Activated CD4-positive, alpha-beta T cell treated with anti-CD3 and anti-CD28 coated beads for 36 hours (primary cell): ENCODE measurements at regions not wholly inside any gene's neighbourhood (a gene's known extent, or its start where the extent isn't known, plus 50 kb on each side); places are given as distances from the start of the nearest gene placed in this dataset.
"Not testable (repeated sequence)": the region's sequence is repeated elsewhere in the genome, so short reads cannot be mapped to it uniquely, and the experiment has no call there.

Experiments used
- ATAC-seq: fragments of 200-7000 bp; cut with Tn5 transposase; one replicate; pipeline ENCODE4 v1.10.0; 2021; ENCODE audit warnings: mild to moderate bottlenecking, moderate library complexity
- CTCF ChIA-PET: fragments of 350-600 bp; sonication (Branson Sonifier 250); formaldehyde crosslinking; loops from one replicate; lab custom pipeline; 2021; ENCODE audit warnings: antibody characterized with exemption; lab: Charles Lee
- POLR2A ChIA-PET: fragments of 350-600 bp; sonication (Branson Sonifier 250); formaldehyde crosslinking; loops from one replicate; lab custom pipeline; 2021; ENCODE audit warnings: antibody characterized with exemption, inconsistent platforms; lab: Charles Lee
- DNase-seq: peaks from one replicate; pipeline ENCODE4 v3.0.0-alpha.2; 2020
- H3K27ac Mint-ChIP-seq: one replicate; pipeline ENCODE4 v1.8.0; 2021; ENCODE audit warnings: mixed read lengths
- H3K27me3 Mint-ChIP-seq: one replicate; pipeline ENCODE4 v1.8.0; 2021; ENCODE audit warnings: mixed read lengths
- H3K36me3 Mint-ChIP-seq: one replicate; pipeline ENCODE4 v1.8.0; 2021; ENCODE audit warnings: low read depth, mixed read lengths
- H3K4me1 Mint-ChIP-seq: one replicate; pipeline ENCODE4 v1.8.0; 2021; ENCODE audit warnings: mixed read lengths
- H3K4me3 Mint-ChIP-seq: one replicate; pipeline ENCODE4 v1.8.0; 2021; ENCODE audit warnings: mild to moderate bottlenecking, moderate library complexity, mixed read lengths
- H3K9me3 Mint-ChIP-seq: one replicate; pipeline ENCODE4 v1.8.0; 2021; ENCODE audit warnings: low read depth, mixed read lengths
- intact Hi-C, 2 experiments: fragments of 100-400 bp; cut with DNase I in 1 of 2; cut with micrococcal nuclease in 1 of 2; formaldehyde crosslinking; loops; one replicate each; pipeline versions ENCODE4 v1.14.2 to v1.15.1; 2022 to 2024; cut with DNase I, micrococcal nuclease

DNA sequence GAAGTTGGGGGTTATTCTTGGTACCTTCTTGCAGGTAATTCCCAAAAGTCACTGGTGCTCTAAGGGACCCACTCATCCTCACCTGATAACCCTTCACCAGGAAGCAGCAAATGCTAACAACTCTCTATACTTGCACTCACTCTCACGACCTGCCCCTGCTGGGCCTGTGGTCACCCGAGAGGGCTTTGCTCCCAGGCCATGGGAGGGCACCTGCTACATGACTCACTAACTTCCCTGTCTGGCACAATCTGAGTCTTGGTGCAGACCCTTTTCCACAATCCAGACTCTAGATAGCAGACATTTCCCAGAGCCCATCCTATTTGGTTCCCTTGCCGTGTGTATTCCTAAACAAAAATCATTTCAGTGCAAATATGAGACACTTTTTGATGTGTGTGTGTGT is 403.8 kb upstream of the FAT1 start:
- ATAC-seq (no peak), DNase-seq (no peak)
- peaks cover 8% of the 10 kb centered on the region for H3K9me3 Mint-ChIP-seq
- CTCF ChIA-PET = no interaction called here
- no peaks in the 10 kb centered on the region for H3K4me1 Mint-ChIP-seq
- H3K27ac Mint-ChIP-seq = no peak overlapping the region
- H3K36me3 Mint-ChIP-seq = no peaks in the 10 kb centered on the region
- no peaks in the 10 kb centered on the region for H3K27me3 Mint-ChIP-seq
- no peak overlapping the region for H3K4me3 Mint-ChIP-seq
- POLR2A ChIA-PET = no interaction called here
- intact Hi-C loops = no loop called here

DNA sequence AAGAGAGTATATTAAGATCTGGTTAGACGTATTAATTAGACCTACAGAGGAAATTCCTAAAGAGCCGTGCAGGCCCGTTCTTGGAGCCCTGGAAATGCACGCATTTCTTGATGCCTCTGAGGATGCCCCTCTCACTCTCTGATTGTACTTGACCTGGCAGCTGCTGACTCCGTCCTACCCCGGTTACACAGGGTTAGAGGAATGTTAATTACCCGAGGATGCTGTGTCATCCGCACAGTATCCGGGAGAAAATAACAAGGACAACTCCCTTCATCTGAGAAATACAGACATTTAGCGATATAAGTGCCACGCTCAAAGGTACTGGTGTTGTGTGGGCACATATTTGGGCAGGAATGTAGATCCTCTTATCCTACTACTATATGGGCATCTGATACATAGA is 404.6 kb upstream of the FAT1 start:
- DNase-seq (no peak), ATAC-seq (no peak)
- no peak overlapping the region for H3K27ac Mint-ChIP-seq
- ChIA-PET CTCF (no interaction called here), POLR2A (no interaction called here)
- no peaks in the 10 kb centered on the region for H3K4me1 Mint-ChIP-seq
- intact Hi-C loops = no loop called here
- no peaks in the 10 kb centered on the region for H3K27me3 Mint-ChIP-seq
- H3K4me3 Mint-ChIP-seq = no peak overlapping the region
- H3K36me3 Mint-ChIP-seq = no peaks in the 10 kb centered on the region
- peaks cover 9% of the 10 kb centered on the region for H3K9me3 Mint-ChIP-seq

DNA sequence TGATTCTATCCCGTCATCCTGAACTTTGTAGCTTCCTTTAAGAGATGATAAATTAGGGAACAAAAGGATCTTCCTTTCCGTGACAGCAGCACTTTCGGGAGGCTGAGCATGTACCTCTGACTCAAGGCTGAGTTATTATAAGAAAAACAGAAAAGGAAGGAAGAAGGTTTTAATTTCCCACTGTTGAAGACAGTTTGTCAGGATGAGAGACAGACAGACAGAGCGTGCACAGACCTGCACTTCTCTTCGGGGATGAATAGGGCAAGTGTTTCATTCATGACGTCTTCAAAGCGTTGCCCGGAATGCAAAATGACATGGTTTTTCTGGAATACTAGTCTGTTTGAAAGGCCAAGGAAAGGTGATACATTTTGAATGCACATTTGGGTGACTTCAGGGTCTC is 405.3 kb upstream of the FAT1 start:
- Mint-ChIP-seq H3K27me3 (no peaks in the 10 kb centered on the region), H3K9me3 (peaks cover 9% of the 10 kb centered on the region), H3K4me3 (no peak overlapping the region), H3K27ac (no peak overlapping the region), H3K4me1 (no peaks in the 10 kb centered on the region), H3K36me3 (no peaks in the 10 kb centered on the region)
- CTCF ChIA-PET = no interaction called here
- POLR2A ChIA-PET = no interaction called here
- DNase-seq = no peak
- intact Hi-C loops = no loop called here
- no peak for ATAC-seq

DNA sequence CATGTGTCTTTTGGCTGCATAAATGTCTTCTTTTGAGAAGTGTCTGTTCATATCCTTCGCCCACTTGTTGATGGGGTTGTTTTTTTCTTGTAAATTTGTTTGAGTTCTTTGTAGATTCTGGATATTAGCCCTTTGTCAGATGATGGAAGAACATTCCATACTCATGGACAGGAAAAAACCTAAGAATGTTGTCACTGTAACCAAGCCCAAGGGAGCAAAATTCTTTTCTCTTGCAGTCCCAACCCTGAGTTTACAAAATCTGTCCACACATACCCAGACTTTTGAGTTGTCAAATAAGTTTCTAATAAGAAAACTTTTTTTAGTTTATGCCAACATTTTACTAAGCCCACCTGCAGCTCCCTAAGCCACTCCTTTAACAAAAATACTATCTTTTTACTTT is 408.2 kb upstream of the FAT1 start:
- H3K4me1 Mint-ChIP-seq, CTCF ChIA-PET, H3K4me3 Mint-ChIP-seq, POLR2A ChIA-PET, ATAC-seq, H3K27me3 Mint-ChIP-seq, H3K27ac Mint-ChIP-seq, H3K9me3 Mint-ChIP-seq, H3K36me3 Mint-ChIP-seq, DNase-seq, intact Hi-C loops: not testable (repeated sequence)

DNA sequence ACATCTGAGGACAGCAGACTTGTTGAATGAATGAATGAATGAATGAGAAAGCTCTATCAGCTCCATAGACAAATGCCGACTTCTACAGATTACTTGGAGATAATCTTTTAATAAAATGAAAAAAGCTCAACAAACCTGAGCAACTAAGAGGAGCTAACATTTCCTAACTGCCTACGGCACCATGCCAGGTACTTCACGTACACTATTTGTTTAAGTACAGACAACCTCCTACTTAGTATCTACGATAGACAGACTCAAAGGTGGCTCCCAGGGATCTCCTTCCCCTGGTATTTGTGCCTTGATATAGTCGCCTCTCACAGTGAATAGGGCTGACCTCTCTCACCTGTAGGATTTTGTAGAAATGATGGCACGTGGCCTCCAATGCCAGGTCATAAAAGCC is 412.2 kb upstream of the FAT1 start:
- H3K27me3 Mint-ChIP-seq = no peaks in the 10 kb centered on the region
- intact Hi-C loops = no loop called here
- no peak for ATAC-seq
- DNase-seq = no peak
- H3K27ac Mint-ChIP-seq = no peak overlapping the region
- ChIA-PET POLR2A (no interaction called here), CTCF (no interaction called here)
- H3K36me3 Mint-ChIP-seq = no peaks in the 10 kb centered on the region
- H3K9me3 Mint-ChIP-seq = peaks cover 5% of the 10 kb centered on the region
- no peaks in the 10 kb centered on the region for H3K4me1 Mint-ChIP-seq
- H3K4me3 Mint-ChIP-seq = no peak overlapping the region

DNA sequence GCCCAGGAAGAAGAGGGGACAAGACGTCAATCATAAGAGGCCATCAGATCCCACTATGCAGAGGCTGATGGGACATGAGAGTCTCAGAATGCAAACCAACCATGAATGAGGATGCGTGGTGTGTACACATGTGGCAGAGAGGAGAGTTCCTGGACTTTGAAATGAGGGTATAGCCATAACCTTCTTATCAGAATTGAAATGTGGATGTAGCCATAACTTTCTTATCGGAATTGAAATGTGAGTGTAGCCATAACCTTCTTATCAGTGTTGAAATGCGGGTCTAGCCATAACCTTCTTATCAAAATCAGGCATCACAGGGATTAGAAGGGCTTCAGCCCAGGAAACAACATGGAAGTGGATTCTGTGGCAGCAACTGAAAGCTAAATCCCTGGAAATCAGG is 415.5 kb upstream of the FAT1 start:
- H3K4me1 Mint-ChIP-seq = no peaks in the 10 kb centered on the region
- no peak overlapping the region for H3K27ac Mint-ChIP-seq
- CTCF ChIA-PET = no interaction called here
- H3K9me3 Mint-ChIP-seq = peaks cover 3% of the 10 kb centered on the region
- DNase-seq = no peak
- no peak for ATAC-seq
- H3K36me3 Mint-ChIP-seq = no peaks in the 10 kb centered on the region
- intact Hi-C loops = no loop called here
- POLR2A ChIA-PET = no interaction called here
- H3K27me3 Mint-ChIP-seq = no peaks in the 10 kb centered on the region
- no peak overlapping the region for H3K4me3 Mint-ChIP-seq

DNA sequence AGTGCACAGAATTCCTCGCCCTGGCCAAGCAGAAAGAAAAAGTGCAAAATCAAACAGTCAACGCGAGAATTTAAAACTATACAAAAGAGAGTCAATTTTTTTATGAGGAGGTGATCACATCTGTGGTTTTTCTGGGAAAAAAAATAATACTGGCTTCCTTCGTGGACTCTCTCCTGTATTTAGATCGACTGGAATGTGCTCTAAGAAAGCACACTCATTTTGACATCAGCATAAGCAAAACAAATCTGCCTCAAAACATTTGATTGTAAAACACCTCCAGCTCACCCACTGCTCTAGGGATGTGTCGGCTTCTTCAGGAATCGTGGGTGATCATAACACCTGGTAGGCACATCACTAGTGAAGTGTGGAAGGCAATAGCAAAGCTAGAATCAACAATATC is 417.4 kb upstream of the FAT1 start:
- no peaks in the 10 kb centered on the region for H3K27me3 Mint-ChIP-seq
- ATAC-seq (no peak), DNase-seq (no peak)
- no peaks in the 10 kb centered on the region for H3K36me3 Mint-ChIP-seq
- intact Hi-C loops = no loop called here
- ChIA-PET POLR2A (no interaction called here), CTCF (no interaction called here)
- H3K27ac Mint-ChIP-seq = no peak overlapping the region
- no peaks in the 10 kb centered on the region for H3K4me1 Mint-ChIP-seq
- peaks cover 3% of the 10 kb centered on the region for H3K9me3 Mint-ChIP-seq
- H3K4me3 Mint-ChIP-seq = no peak overlapping the region

DNA sequence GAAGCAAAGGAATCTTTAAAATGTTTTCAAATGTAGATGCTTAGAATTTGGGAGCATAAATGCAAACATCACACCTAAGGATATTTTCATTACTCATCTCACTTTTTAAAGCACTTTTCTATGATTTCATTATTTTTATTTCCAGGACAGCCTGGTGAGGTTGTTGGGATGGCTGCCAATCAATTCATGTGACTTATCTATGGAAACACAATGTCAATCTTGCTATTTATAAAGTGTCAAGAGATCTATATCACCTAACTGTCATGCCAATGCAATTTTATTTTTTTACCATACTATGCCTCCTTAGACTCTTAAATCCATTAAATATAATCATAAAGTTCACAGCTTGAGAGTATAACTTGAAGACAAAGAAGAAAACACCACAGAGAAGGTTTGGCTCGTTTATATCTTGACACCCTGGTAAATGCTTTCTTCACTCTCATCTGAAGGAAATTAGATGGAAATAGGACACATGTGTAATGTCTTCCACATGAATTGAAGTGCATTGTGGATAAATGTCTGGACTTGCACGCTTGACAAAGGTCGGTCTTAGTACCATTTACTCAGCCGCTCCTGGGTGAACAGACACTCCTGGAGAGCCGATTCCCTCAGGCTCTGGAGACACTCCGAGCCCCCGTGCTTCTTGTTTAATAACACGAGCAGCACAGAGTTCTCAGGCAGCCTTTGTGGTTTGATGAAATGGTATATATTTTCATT is 425.7 kb upstream of the FAT1 start:
- intact Hi-C loops = no loop called here
- POLR2A ChIA-PET = no interaction called here
- H3K4me3 Mint-ChIP-seq = no peak overlapping the region
- CTCF ChIA-PET = no interaction called here
- DNase-seq = no peak
- H3K27ac Mint-ChIP-seq = no peak overlapping the region
- no peaks in the 10 kb centered on the region for H3K27me3 Mint-ChIP-seq
- no peak for ATAC-seq
- no peaks in the 10 kb centered on the region for H3K4me1 Mint-ChIP-seq
- no peaks in the 10 kb centered on the region for H3K36me3 Mint-ChIP-seq
- H3K9me3 Mint-ChIP-seq = peaks cover 3% of the 10 kb centered on the region

DNA sequence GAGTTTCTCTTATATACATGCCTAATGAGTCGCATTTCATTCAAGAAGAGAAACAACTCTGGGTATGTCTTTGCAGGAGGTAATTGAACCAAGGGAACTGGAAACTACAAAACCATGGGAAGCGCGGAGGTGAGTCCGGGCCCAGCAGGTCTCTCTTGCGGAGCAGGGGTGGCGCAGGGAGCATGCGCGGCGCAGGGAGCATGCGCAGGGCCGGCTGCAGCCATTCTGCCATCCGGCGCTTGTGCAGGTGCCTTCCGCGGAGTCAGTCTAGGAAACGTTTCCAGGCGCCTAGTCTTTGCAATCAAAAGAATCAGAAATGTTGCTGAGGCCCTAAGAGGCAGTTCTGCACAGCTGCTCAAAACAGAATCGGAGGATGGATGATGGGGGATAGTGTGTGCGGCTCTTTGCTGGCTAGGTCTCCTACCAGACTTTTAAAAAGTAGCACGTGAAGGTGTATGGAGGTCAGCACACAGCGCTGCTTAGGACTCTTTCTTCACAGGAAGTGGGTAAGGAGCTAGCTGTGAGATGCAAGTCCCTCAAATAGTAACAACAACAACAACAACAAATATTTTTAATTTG is 433.8 kb upstream of the FAT1 start:
- DNase-seq (no peak), ATAC-seq (no peak)
- Mint-ChIP-seq H3K27ac (no peak overlapping the region), H3K4me1 (no peaks in the 10 kb centered on the region), H3K9me3 (peaks cover 8% of the 10 kb centered on the region), H3K27me3 (no peaks in the 10 kb centered on the region), H3K4me3 (no peak overlapping the region), H3K36me3 (no peaks in the 10 kb centered on the region)
- ChIA-PET POLR2A (no interaction called here), CTCF (no interaction called here)
- intact Hi-C loops = no loop called here

DNA sequence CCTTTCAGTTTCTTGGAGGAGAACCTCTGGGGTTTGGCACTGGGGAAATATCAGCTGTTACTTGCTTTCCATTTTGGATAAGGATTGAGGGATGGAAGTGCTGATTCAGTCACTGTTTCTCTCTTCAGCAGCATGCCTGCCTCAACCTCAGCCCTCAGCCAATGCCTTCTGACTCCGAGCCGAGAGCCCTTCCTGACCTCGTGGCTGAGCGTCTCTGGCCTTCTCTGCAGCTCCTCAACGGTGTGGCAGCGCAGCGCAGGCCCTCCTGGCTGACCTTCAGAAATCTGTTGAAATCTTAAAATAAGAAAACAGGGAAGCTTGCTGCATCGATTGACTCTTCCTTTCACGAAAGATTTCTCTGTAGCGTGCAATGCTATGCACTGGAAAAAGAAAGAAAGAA is 434.3 kb upstream of the FAT1 start:
- intact Hi-C loops = no loop called here
- POLR2A ChIA-PET = no interaction called here
- no peaks in the 10 kb centered on the region for H3K27me3 Mint-ChIP-seq

DNA sequence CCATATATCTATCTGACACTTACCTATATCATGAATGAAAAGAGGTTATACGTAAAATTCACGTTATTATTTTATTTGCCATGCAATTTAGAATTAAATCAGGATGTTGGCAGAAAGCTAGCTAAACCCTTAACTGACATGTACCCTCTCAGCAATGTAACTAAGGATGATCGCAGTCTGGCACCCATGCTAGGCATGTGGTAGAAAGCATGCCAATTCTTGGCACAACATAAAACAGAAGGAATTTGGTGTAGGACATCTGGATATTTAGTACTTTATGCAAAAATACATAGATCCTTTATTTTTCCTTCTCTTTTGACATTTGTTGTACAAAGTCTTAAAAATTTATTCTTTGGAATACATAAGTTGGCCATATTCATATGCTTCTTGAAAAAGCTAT is 436.8 kb upstream of the FAT1 start:
- no peaks in the 10 kb centered on the region for H3K27me3 Mint-ChIP-seq
- no peak for DNase-seq
- ATAC-seq = no peak
- H3K4me1 Mint-ChIP-seq = no peaks in the 10 kb centered on the region
- H3K36me3 Mint-ChIP-seq = no peaks in the 10 kb centered on the region
- H3K27ac Mint-ChIP-seq = no peak overlapping the region
- intact Hi-C loops = no loop called here
- H3K9me3 Mint-ChIP-seq = peaks cover 12% of the 10 kb centered on the region
- ChIA-PET POLR2A (no interaction called here), CTCF (no interaction called here)
- no peak overlapping the region for H3K4me3 Mint-ChIP-seq

More for the DNA sequence above, 434.3 kb upstream of the FAT1 start:
- CTCF ChIA-PET = no interaction called here
- no peaks in the 10 kb centered on the region for H3K36me3 Mint-ChIP-seq
- peaks cover 8% of the 10 kb centered on the region for H3K9me3 Mint-ChIP-seq
- ATAC-seq (no peak), DNase-seq (no peak)
- no peaks in the 10 kb centered on the region for H3K4me1 Mint-ChIP-seq
- no peak overlapping the region for H3K27ac Mint-ChIP-seq
- H3K4me3 Mint-ChIP-seq = no peak overlapping the region

DNA sequence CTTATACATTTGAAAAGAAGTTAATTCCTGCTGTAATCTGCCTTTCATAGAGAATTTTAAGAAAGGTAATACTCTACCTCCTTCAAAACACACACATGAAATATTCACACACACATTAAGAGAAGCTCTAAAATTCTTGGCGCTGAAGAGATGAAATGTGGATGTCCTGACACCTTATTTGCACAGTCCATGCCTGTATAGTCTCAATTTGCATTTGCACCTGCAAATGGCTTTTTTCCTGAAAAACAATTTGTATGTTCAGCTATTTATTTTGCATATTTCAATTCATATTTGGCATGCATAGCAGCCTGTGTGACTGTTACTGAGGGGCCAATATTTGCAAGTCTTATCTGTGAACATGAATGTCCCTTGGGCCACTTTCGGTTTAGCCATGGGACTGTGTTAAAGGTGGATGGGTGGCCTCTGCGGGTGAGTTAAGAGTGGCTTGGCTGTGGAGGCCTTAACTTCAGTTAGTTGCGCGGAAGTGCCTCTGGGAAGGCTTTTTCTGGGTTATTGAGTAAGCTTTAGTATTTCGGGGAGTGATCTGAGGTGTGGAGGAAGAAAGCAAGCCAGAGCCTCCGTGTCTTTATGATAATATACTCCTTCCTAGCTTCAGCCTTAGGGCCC is 443.3 kb upstream of the FAT1 start:
- Mint-ChIP-seq H3K9me3 (peaks cover 7% of the 10 kb centered on the region), H3K27ac (no peak overlapping the region), H3K4me3 (no peak overlapping the region), H3K27me3 (no peaks in the 10 kb centered on the region), H3K4me1 (no peaks in the 10 kb centered on the region), H3K36me3 (no peaks in the 10 kb centered on the region)
- intact Hi-C loops = no loop called here
- ATAC-seq = no peak
- CTCF ChIA-PET = interaction anchor here (0.6 kb wide), 1 partner anchor 586 kb away, joined by 6 read pairs; no protein-coding TSS in a partner anchor
- POLR2A ChIA-PET = no interaction called here
- DNase-seq = no peak
